ENCODE measurements at regions not wholly inside any gene's neighbourhood (a gene's known extent, or its start where the extent isn't known, plus 50 kb on each side); places are given as distances from the start of the nearest gene placed in this dataset.

- TF ChIP-seq, protein P1, sequence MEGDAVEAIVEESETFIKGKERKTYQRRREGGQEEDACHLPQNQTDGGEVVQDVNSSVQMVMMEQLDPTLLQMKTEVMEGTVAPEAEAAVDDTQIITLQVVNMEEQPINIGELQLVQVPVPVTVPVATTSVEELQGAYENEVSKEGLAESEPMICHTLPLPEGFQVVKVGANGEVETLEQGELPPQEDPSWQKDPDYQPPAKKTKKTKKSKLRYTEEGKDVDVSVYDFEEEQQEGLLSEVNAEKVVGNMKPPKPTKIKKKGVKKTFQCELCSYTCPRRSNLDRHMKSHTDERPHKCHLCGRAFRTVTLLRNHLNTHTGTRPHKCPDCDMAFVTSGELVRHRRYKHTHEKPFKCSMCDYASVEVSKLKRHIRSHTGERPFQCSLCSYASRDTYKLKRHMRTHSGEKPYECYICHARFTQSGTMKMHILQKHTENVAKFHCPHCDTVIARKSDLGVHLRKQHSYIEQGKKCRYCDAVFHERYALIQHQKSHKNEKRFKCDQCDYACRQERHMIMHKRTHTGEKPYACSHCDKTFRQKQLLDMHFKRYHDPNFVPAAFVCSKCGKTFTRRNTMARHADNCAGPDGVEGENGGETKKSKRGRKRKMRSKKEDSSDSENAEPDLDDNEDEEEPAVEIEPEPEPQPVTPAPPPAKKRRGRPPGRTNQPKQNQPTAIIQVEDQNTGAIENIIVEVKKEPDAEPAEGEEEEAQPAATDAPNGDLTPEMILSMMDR (IDR thresholded peaks at IDR 0.05), result no peak
- no peak overlapping the region for H3K4me3 ChIP-seq
- DNase-seq (ENCODE audit: low spot score), result no peak
- no peak overlapping the region for H3K27ac ChIP-seq
These were observed 226.4 kb downstream of the NRIP1 start for GRCh38 chr21:14838400-14838799.

DNA sequence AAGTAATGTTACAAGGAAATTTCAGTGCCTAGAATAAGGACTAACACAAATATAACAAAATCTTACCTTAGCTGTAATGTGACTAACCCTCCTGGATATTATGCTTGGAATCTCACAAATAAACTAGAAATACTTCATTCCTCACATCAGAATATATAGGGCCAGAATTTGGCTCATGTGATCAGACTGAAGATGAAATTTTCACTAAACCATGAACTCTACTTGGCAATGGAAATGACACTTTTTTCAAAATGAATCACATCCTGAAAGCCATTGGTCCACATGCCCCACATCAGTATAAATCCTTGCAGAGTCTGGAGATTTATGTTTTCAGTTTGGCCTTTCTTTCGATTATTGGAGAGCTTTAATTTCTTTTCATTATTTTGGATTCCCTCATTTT is 227.8 kb downstream of the NRIP1 start:
- TF ChIP-seq, protein P1 (IDR thresholded peaks at IDR 0.05), result no peak
- H3K4me3 ChIP-seq, result no peak overlapping the region
- no peak overlapping the region for H3K27ac ChIP-seq
- DNase-seq (ENCODE audit: low spot score), result no peak

DNA sequence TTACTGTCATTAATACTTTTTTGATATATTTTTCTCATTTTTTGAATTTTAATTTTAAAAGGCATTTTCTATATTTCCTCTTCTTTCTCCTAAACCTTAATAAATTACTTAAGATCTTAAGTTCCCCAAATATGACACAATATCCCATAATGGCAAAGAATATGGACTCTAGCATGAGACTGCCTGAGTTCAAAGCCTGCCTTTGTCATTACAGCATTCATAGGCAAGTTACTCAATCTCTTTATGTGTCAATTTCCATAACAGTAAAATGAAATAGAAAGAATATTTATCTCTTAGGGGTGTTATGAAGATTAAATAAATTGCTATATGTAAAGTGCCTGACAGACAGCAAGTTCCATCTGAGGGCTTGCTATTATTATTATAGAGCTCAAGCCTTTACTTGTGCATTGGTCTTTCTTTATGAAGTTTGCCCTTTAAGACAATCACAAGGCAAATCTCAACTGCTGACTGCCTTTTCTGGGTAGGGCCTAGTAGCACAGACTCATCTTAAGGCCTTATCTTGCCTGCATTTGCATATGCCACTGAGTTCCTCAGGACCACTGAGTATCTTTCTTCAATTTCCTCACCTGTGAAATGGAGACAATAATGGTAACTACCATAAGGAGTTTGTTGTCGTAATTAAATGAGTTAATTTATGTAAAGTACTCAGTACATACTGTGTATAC is 231.0 kb downstream of the NRIP1 start:
- Histone ChIP-seq H3K27ac (no peak overlapping the region), H3K4me3 (no peak overlapping the region)
- no peak for DNase-seq (ENCODE audit: low spot score)
- TF ChIP-seq, protein P1 (IDR thresholded peaks at IDR 0.05), result no peak

DNA sequence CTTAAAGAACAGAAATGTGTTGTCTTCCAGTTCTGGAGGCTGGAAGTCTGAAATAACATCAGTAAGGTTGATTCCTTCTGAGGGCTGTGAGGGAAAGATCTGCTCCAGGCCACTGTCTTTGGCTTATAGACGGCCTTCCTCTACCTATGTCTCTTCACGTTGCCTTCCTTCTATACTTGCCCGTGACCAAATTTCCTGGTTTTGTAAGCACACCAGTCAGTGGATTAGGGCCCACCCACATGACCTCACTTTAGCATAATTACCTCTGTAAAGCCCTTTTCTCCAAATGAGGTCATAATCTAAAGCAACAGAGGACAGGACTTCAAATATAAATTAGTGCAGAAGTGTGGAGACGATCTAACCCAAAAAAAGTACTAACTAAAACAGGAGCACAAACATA is 231.6 kb downstream of the NRIP1 start:
- no peak overlapping the region for H3K4me3 ChIP-seq
- no peak overlapping the region for H3K27ac ChIP-seq
- TF ChIP-seq, protein P1 (IDR thresholded peaks at IDR 0.05), result no peak
- DNase-seq (ENCODE audit: low spot score), result no peak

DNA sequence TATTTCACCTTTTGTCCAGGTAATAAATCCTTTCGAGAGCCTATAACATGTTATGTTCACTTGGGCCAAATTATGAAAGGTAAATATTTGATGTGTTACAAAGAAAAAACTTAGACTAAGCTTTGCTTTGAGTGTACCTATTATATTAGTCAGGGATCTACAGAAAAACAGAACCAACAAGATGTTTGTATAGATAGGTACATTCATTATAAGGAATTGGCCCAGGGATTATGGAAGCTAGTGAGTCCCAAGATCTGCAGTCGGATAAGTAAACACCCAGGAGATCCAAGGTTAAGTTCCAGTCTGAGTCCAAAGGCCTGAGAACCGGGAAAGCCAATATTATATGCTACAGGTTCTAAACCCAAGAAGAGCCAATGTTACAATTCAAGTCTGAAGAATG is 234.5 kb downstream of the NRIP1 start:
- no peak for DNase-seq (ENCODE audit: low spot score)
- no peak overlapping the region for H3K27ac ChIP-seq
- H3K4me3 ChIP-seq, result no peak overlapping the region
- TF ChIP-seq, protein P1 (IDR thresholded peaks at IDR 0.05), result no peak

DNA sequence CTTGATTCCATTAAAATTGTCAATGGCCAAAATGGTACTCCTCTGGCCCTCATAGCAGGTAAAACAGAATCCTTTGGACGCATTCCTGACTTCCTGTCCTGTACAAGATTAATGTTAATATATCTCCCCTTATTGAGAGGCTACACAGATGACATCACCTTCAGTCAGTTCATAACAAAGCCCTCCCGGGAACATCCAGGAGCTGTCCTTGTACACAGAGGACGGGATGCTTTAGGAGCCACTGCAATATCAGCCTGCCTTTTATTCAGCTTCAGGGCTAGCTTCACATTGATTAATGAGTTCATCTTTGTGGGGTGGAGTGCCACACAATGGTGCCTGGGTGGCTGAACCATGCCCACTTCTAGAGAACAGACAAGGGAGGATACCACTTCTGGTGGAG is 235.1 kb downstream of the NRIP1 start:
- no peak overlapping the region for H3K27ac ChIP-seq
- DNase-seq (ENCODE audit: low spot score), result no peak
- TF ChIP-seq, protein P1 (IDR thresholded peaks at IDR 0.05), result no peak
- no peak overlapping the region for H3K4me3 ChIP-seq

DNA sequence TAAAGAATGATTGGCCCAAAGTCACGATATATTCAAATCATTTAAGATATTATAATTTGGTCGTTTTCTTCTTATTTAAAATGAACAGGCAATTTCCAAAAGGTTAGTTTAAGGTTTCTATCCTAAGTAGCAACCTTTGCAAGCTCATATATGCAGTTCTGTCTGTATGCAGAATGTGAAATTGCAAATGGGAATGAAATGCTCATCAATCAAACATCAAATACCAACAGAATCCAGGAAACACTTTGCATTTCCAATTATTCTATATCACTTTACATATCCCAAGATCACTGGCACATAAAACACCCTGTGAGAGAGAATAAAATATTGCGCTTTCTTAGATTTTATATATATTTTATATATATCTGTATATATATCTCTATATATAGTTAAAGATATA is 237.3 kb downstream of the NRIP1 start:
- TF ChIP-seq, protein P1 (IDR thresholded peaks at IDR 0.05), result no peak
- H3K27ac ChIP-seq, result no peak overlapping the region

More for the DNA sequence above, 237.3 kb downstream of the NRIP1 start:
- H3K4me3 ChIP-seq, result no peak overlapping the region
- no peak for DNase-seq (ENCODE audit: low spot score)

All from coronary artery (tissue), 2 donors.